ENCODE measurements at regions not wholly inside any gene's neighbourhood (a gene's known extent, or its start where the extent isn't known, plus 50 kb on each side); places are given as distances from the start of the nearest gene placed in this dataset.

- TF ChIP-seq CTCF (IDR thresholded peaks at IDR 0.05) (no peak), POLR2A (IDR thresholded peaks at IDR 0.05) (no peak)
Measured at GRCh38 chr1:22373252-22373651, 78.4 kb upstream of the ZBTB40 start.
